TTC549 (cell line): ENCODE measurements at regions not wholly inside any gene's neighbourhood (a gene's known extent, or its start where the extent isn't known, plus 50 kb on each side); places are given as distances from the start of the nearest gene placed in this dataset.

Experiments used
- FAIRE-seq: peaks from 2 replicates; lab custom pipeline; 2012; peaks lifted over from hg19 to GRCh38; lab: Jason Lieb, UNC

- FAIRE-seq: no peak
Observed at GRCh38 chr4:65724973-65725372, 54.7 kb upstream of the EPHA5 start.
